Spleen (tissue), 11 donors: ENCODE measurements at regions not wholly inside any gene's neighbourhood (a gene's known extent, or its start where the extent isn't known, plus 50 kb on each side); places are given as distances from the start of the nearest gene placed in this dataset.

Source experiments
- DNase-seq: peaks from one replicate; pipeline ENCODE4 v3.0.0-alpha.2; 2020
- H3K27ac ChIP-seq, 8 donors: fragments of 200-600 bp; sonication (generic) in 7 of 8; 1 replicate in 4 of 8; 2 replicates in 4 of 8; pipeline versions ENCODE4 v1.5.0 to v1.8.0; 2016 to 2021; ENCODE audit warnings: inconsistent platforms in 4 of 8, mild to moderate bottlenecking in 4 of 8, moderate library complexity in 1 of 8
- H3K27me3 ChIP-seq, 7 donors: fragments of 200-600 bp; sonication (generic) in 6 of 7; replicated peaks in 1 of 7; 1 replicate in 4 of 7; 2 replicates in 3 of 7; pipeline versions ENCODE4 v1.5.0 to v1.8.0; 2016 to 2021; ENCODE audit warnings: inconsistent platforms in 3 of 7, mild to moderate bottlenecking in 1 of 7
- H3K36me3 ChIP-seq, 6 donors: fragments of 200-600 bp; sonication (generic) in 5 of 6; 1 replicate in 4 of 6; 2 replicates in 2 of 6; pipeline versions ENCODE4 v1.5.0 to v1.8.0; 2016 to 2021; ENCODE audit warnings: inconsistent platforms in 2 of 6
- H3K4me1 ChIP-seq, 6 donors: fragments of 200-600 bp; sonication (generic) in 5 of 6; 1 replicate in 3 of 6; 2 replicates in 3 of 6; pipeline versions ENCODE4 v1.5.0 to v1.8.0; 2016 to 2021; ENCODE audit warnings: inconsistent platforms in 3 of 6
- H3K4me3 ChIP-seq, 8 donors: fragments of 200-600 bp; sonication (generic) in 7 of 8; 1 replicate in 4 of 8; 2 replicates in 4 of 8; pipeline versions ENCODE4 v1.5.0 to v1.8.0; 2016 to 2021; ENCODE audit warnings: inconsistent platforms in 4 of 8, mild to moderate bottlenecking in 4 of 8, moderate library complexity in 2 of 8
- H3K9me3 ChIP-seq, 8 donors: fragments of 200-600 bp; sonication (generic) in 7 of 8; 1 replicate in 4 of 8; 2 replicates in 4 of 8; pipeline versions ENCODE4 v1.5.0 to v1.8.0; 2016 to 2021; ENCODE audit warnings: inconsistent platforms in 4 of 8
- POLR2A ChIP-seq, 3 donors: fragments of 450-650 bp; IDR thresholded peaks; one replicate each; pipeline ENCODE4 v1.5.1; 2017; ENCODE audit warnings: antibody characterized with exemption in 3 of 3, mild to moderate bottlenecking in 1 of 3
- POLR2AphosphoS5 ChIP-seq, 3 donors: sonication (generic); formaldehyde crosslinking; IDR thresholded peaks; one replicate each; pipeline ENCODE4 v1.5.1; 2017; ENCODE audit warnings: antibody characterized with exemption in 3 of 3
- WGBS, 5 donors: extraction: QIAGEN DNeasy Blood & Tissue Kit in 3 of 5; methylation state at CpG; one replicate each; pipeline versions ENCODE4 v1.1.5 to v1.1.7; 2013 to 2018; 5-methylcytosine and 5-hydroxymethylcytosine counted together
- intact Hi-C: fragments of 100-400 bp; cut with DNase I; formaldehyde crosslinking; loops from one replicate; pipeline ENCODE4 v1.15.0; 2023; ENCODE audit warnings: low total_unique reads
- TF ChIP-seq, protein P1 (sequence below), 11 experiments: fragments of 200-600 bp in 7 of 11; fragments of 450-650 bp in 4 of 11; sonication (generic) in 4 of 11; IDR thresholded peaks in 8 of 11; conservative IDR thresholded peaks in 3 of 11; 1 replicate in 7 of 11; 2 replicates in 4 of 11; pipeline versions ENCODE4 v1.4.0 to v1.8.0; 2016 to 2021; ENCODE audit warnings: antibody characterized with exemption in 11 of 11, inconsistent platforms in 4 of 11, mild to moderate bottlenecking in 1 of 11
- donor health status: healthy with polysubstance abuse.
- donor health status: DM: no; HTN: no; CAD: no; lungs with moderate emphysema.
- donor health status: DM: no; HTN: no; CAD: no.
- donor health status: Bipolar disorder and iron deficiency.
- donor health status: healthy.
- donor health status: DM: no; HTN: no; CAD: no.
- donor health status: DM: yes; HTN: yes; CAD: no.

DNA sequence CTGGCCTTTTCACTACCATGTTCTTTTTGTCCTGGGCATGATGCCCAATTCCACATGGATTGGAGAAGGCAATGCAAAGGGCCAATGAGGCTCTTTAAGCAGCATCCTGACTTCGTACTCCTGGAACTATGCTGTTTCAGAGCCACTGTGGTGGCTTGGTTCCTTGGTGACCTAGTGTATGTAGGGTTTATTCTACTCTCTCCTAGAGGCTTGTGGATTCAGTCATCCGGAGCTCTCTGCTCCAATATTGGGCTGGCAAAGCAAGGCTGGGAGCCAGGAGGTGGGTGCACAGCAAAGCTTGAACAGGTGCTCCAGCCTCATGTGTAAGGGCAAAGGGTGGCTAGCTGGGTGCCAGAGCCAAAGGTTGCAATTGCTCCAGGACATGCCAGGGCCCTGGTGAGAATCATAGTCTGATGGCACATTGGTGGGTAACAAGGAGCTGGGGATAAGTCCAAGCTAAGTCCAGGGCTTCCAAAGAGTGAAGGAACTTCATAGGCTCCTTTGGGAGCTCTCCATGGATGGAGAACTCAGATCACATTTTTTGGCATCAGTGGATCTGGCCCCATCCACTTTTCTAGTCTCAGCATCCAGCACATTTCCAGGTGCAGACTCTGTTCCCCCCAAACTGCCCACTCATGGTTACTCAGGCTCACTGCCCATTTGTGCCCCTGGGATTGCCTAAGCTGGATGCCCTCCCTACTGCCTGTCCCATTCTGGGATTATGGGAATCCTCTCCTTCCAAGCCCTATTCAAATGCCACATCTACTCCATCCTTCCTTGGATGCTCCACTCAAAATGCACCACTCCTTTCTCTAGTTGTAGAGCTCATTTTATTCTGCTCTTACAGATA, 253.9 kb downstream of the EMP1 start:
- intact Hi-C loops = no loop called here
- peaks cover 0 to 2% (median 0%) of the 10 kb centered on the region in 8 donors for H3K9me3 ChIP-seq
- no peaks in the 10 kb centered on the region for H3K4me1 ChIP-seq
- H3K27ac ChIP-seq = no peak overlapping the region
- DNase-seq = no peak
- TF ChIP-seq, protein P1, sequence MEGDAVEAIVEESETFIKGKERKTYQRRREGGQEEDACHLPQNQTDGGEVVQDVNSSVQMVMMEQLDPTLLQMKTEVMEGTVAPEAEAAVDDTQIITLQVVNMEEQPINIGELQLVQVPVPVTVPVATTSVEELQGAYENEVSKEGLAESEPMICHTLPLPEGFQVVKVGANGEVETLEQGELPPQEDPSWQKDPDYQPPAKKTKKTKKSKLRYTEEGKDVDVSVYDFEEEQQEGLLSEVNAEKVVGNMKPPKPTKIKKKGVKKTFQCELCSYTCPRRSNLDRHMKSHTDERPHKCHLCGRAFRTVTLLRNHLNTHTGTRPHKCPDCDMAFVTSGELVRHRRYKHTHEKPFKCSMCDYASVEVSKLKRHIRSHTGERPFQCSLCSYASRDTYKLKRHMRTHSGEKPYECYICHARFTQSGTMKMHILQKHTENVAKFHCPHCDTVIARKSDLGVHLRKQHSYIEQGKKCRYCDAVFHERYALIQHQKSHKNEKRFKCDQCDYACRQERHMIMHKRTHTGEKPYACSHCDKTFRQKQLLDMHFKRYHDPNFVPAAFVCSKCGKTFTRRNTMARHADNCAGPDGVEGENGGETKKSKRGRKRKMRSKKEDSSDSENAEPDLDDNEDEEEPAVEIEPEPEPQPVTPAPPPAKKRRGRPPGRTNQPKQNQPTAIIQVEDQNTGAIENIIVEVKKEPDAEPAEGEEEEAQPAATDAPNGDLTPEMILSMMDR (IDR thresholded peaks at IDR 0.05 in 8 of 11, conservative IDR thresholded peaks at IDR 0.05 in 3 of 11) = no peak
- TF ChIP-seq POLR2A (IDR thresholded peaks at IDR 0.05) = no peak
- WGBS, 5 donors = 86 to 94% (median 91%) methylated on average over 2 of the region's 2 CpGs
- no peaks in the 10 kb centered on the region for H3K27me3 ChIP-seq
- no peak overlapping the region for H3K4me3 ChIP-seq
- H3K36me3 ChIP-seq = no peaks in the 10 kb centered on the region

DNA sequence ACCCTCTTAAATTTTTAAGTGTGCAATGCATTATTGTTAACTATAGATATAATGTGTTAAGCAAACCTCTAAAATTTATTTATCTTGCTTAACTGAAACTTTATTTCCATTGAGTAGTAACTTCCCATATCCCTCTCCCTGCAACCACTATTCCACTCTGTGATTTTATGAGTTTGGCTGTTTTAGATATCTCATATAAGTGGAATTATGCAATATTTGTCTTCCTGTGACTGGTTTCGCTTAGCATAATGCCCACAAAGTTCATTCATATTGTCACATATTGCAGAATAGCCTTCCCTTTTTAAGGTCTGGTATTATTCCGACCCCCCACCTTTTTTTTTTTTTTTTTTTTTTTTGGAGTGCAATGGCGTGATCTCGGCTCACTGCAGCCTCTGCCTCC, 247.6 kb downstream of the EMP1 start:
- DNase-seq = no peak
- no peaks in the 10 kb centered on the region for H3K4me1 ChIP-seq
- WGBS, 5 donors = 72 to 82% (median 73%) methylated on average over 4 of the region's 4 CpGs
- H3K27me3 ChIP-seq = no peaks in the 10 kb centered on the region
- peaks cover 0 to 2% (median 0%) of the 10 kb centered on the region in 8 donors for H3K9me3 ChIP-seq
- no peak overlapping the region for H3K4me3 ChIP-seq
- TF ChIP-seq, protein P1 (IDR thresholded peaks at IDR 0.05 in 8 of 11, conservative IDR thresholded peaks at IDR 0.05 in 3 of 11) = no peak
- TF ChIP-seq POLR2A (IDR thresholded peaks at IDR 0.05) = no peak
- no peak for TF ChIP-seq POLR2AphosphoS5 (IDR thresholded peaks at IDR 0.05)
- no peak overlapping the region for H3K27ac ChIP-seq
- intact Hi-C loops = no loop called here
- H3K36me3 ChIP-seq = no peaks in the 10 kb centered on the region

DNA sequence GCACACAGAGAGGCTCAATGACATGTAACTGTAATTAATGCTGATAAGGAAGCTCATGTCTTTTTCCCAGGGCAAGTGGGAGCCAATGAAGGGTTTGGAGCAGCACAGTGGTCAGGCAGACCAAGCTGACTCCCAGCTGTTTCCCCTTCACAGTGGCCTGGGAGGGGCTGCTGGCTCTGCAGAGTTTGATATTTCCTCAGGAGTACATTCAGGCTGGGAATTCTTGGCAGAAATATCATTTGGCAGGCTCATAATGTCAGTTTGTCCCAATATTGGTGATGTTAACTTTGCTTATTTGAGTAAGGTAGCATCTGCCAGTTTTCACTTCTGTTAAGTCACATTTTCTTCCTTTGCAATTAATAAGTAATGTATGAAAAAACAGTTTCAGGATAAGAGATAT, 247.0 kb downstream of the EMP1 start:
- TF ChIP-seq, protein P1 (IDR thresholded peaks at IDR 0.05 in 8 of 11, conservative IDR thresholded peaks at IDR 0.05 in 3 of 11) = no peak
- TF ChIP-seq POLR2A (IDR thresholded peaks at IDR 0.05) (no peak), POLR2AphosphoS5 (IDR thresholded peaks at IDR 0.05) (no peak)
- Histone ChIP-seq H3K27me3 (no peaks in the 10 kb centered on the region), H3K4me3 (no peak overlapping the region), H3K36me3 (no peaks in the 10 kb centered on the region), H3K27ac (no peak overlapping the region), H3K4me1 (no peaks in the 10 kb centered on the region), H3K9me3 (peaks cover 0 to 2% (median 0%) of the 10 kb centered on the region in 8 donors)
- intact Hi-C loops = no loop called here
- no peak for DNase-seq

DNA sequence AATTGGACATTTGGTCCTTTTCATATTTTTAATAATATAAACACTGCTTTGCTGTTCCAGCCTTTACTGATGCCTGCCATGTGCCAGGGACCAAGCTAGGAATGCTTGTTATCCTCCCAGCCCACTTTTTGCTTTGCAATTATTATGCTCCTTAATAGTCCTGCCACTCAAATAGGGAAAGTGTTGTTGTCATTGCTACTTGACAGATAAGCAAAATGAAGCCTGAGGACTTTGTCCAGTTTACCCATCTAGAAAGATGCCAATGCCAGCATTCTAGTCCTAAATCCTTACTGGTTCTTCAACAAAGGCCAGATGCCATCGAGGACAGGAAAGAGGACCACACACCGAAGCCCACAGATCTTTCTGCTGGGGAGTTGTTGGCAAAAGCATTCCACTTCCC, 246.5 kb downstream of the EMP1 start:
- Histone ChIP-seq H3K4me1 (no peaks in the 10 kb centered on the region), H3K9me3 (peaks cover 0 to 2% (median 0%) of the 10 kb centered on the region in 8 donors), H3K4me3 (no peak overlapping the region), H3K36me3 (no peaks in the 10 kb centered on the region), H3K27ac (no peak overlapping the region), H3K27me3 (no peaks in the 10 kb centered on the region)
- TF ChIP-seq POLR2A (IDR thresholded peaks at IDR 0.05) (no peak), POLR2AphosphoS5 (IDR thresholded peaks at IDR 0.05) (no peak)
- TF ChIP-seq, protein P1 (IDR thresholded peaks at IDR 0.05 in 8 of 11, conservative IDR thresholded peaks at IDR 0.05 in 3 of 11) = no peak
- no peak for DNase-seq
- intact Hi-C loops = no loop called here
- whole genome bisulfite sequencing, 5 donors = 60 to 72% (median 69%) methylated on average over 2 of the region's 2 CpGs
